ENCODE measurements at regions not wholly inside any gene's neighbourhood (a gene's known extent, or its start where the extent isn't known, plus 50 kb on each side); places are given as distances from the start of the nearest gene placed in this dataset.

DNA sequence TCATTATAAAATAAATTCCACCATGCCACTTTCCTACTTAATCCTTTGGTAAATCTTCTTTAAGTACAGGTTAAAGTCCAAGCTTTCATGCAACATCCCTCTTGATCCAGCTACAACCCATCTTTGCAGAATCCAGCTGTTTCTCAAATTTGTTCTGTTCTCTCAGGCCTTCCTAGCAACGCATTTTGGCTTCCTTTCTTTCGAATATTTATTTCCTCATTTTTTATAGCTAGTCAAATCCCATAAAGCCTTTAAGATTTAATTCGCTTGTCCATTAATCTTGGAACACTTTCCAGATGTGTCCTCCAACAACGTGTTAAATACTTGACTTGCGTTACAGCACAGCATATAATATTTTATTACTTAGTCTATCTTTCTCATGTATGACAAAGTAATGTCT is 600.1 kb upstream of the CHORDC1 start:
- Histone ChIP-seq H3K36me3 (ENCODE audit: control insufficient read depth, low read length) (no peaks in the 10 kb centered on the region), H3K27ac (ENCODE audit: low read depth, low read length) (no peak overlapping the region), H3K4me1 (ENCODE audit: control insufficient read depth, low read length) (no peaks in the 10 kb centered on the region), H3K4me3 (ENCODE audit: low read length) (no peak overlapping the region), H3K9me3 (ENCODE audit: control insufficient read depth, insufficient read depth, low read length) (no peaks in the 10 kb centered on the region), H3K79me2 (ENCODE audit: control insufficient read depth, low read length) (no peaks in the 10 kb centered on the region), H3K4me2 (ENCODE audit: low read length) (no peak overlapping the region), H4K20me1 (ENCODE audit: control insufficient read depth, insufficient read depth, low read depth, low read length) (no peaks in the 10 kb centered on the region), H3F3A (ENCODE audit: control insufficient read depth, insufficient read depth) (no peaks in the 10 kb centered on the region), H3K27me3 (ENCODE audit: control insufficient read depth, low read length) (no peaks in the 10 kb centered on the region), H3K9me2 (replicated peaks; ENCODE audit: control insufficient read depth, low read length) (no peaks in the 10 kb centered on the region)
- no peak for TF ChIP-seq EZH2phosphoT487 (IDR thresholded peaks at IDR 0.05; ENCODE audit: borderline replicate concordance, low read length)
- TF ChIP-seq, protein P1, sequence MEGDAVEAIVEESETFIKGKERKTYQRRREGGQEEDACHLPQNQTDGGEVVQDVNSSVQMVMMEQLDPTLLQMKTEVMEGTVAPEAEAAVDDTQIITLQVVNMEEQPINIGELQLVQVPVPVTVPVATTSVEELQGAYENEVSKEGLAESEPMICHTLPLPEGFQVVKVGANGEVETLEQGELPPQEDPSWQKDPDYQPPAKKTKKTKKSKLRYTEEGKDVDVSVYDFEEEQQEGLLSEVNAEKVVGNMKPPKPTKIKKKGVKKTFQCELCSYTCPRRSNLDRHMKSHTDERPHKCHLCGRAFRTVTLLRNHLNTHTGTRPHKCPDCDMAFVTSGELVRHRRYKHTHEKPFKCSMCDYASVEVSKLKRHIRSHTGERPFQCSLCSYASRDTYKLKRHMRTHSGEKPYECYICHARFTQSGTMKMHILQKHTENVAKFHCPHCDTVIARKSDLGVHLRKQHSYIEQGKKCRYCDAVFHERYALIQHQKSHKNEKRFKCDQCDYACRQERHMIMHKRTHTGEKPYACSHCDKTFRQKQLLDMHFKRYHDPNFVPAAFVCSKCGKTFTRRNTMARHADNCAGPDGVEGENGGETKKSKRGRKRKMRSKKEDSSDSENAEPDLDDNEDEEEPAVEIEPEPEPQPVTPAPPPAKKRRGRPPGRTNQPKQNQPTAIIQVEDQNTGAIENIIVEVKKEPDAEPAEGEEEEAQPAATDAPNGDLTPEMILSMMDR (IDR thresholded peaks at IDR 0.05; ENCODE audit: low read depth, low read length, poor library complexity, severe bottlenecking): no peak

DNA sequence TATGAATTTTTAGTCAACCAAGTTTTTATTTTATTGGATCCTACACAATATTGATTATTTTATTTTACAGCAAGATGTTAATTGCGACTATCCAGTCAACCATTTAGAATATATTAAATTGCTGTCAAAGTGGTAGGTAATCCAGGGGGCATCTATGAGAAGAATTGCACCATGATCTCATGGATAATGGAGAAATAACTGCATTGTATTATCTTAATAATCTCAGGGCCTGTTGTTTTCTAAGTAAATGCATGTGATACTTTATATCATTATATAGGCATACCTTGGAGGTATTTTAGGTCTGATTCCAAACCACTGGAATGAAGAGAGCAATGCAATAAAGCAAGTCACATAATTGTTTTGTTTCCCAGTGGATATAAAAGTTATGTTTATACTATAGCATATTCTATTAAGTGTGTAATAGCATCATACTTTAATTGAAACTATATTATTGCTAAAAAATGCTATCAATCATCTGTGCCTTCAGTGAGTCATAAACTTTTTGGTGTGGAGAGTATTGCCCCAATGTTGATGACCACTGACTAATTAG is 595.4 kb upstream of the CHORDC1 start:
- Histone ChIP-seq H3K27ac (ENCODE audit: low read depth, low read length) (no peak overlapping the region), H3K9me2 (replicated peaks; ENCODE audit: control insufficient read depth, low read length) (no peaks in the 10 kb centered on the region), H3K36me3 (ENCODE audit: control insufficient read depth, low read length) (no peaks in the 10 kb centered on the region), H3K27me3 (ENCODE audit: control insufficient read depth, low read length) (no peaks in the 10 kb centered on the region), H4K20me1 (ENCODE audit: control insufficient read depth, insufficient read depth, low read depth, low read length) (no peaks in the 10 kb centered on the region), H3F3A (ENCODE audit: control insufficient read depth, insufficient read depth) (no peaks in the 10 kb centered on the region), H3K4me2 (ENCODE audit: low read length) (no peak overlapping the region), H3K4me1 (ENCODE audit: control insufficient read depth, low read length) (no peaks in the 10 kb centered on the region), H3K9me3 (ENCODE audit: control insufficient read depth, insufficient read depth, low read length) (no peaks in the 10 kb centered on the region), H3K79me2 (ENCODE audit: control insufficient read depth, low read length) (no peaks in the 10 kb centered on the region), H3K4me3 (ENCODE audit: low read length) (no peak overlapping the region)
- no peak for TF ChIP-seq EZH2phosphoT487 (IDR thresholded peaks at IDR 0.05; ENCODE audit: borderline replicate concordance, low read length)
- TF ChIP-seq, protein P1 (IDR thresholded peaks at IDR 0.05; ENCODE audit: low read depth, low read length, poor library complexity, severe bottlenecking): no peak

GRCh38 chr11:90809581-90809980 is 586.7 kb upstream of the CHORDC1 start:
- H3K9me3 ChIP-seq (ENCODE audit: control insufficient read depth, insufficient read depth, low read length): no peaks in the 10 kb centered on the region
- no peak overlapping the region for H3K4me3 ChIP-seq (ENCODE audit: low read length)
- H4K20me1 ChIP-seq (ENCODE audit: control insufficient read depth, insufficient read depth, low read depth, low read length): no peaks in the 10 kb centered on the region
- no peaks in the 10 kb centered on the region for H3K9me2 ChIP-seq (replicated peaks; ENCODE audit: control insufficient read depth, low read length)
- no peaks in the 10 kb centered on the region for H3K27me3 ChIP-seq (ENCODE audit: control insufficient read depth, low read length)
- TF ChIP-seq, protein P1 (IDR thresholded peaks at IDR 0.05; ENCODE audit: low read depth, low read length, poor library complexity, severe bottlenecking): no peak
- TF ChIP-seq EZH2phosphoT487 (IDR thresholded peaks at IDR 0.05; ENCODE audit: borderline replicate concordance, low read length): no peak
- no peaks in the 10 kb centered on the region for H3K4me1 ChIP-seq (ENCODE audit: control insufficient read depth, low read length)
- no peak overlapping the region for H3K27ac ChIP-seq (ENCODE audit: low read depth, low read length)
- H3K79me2 ChIP-seq (ENCODE audit: control insufficient read depth, low read length): no peaks in the 10 kb centered on the region
- H3F3A ChIP-seq (ENCODE audit: control insufficient read depth, insufficient read depth): no peaks in the 10 kb centered on the region
- no peak overlapping the region for H3K4me2 ChIP-seq (ENCODE audit: low read length)
- H3K36me3 ChIP-seq (ENCODE audit: control insufficient read depth, low read length): no peaks in the 10 kb centered on the region

All from DOHH2 (cell line).